ENCODE measurements at regions not wholly inside any gene's neighbourhood (a gene's known extent, or its start where the extent isn't known, plus 50 kb on each side); places are given as distances from the start of the nearest gene placed in this dataset.

DNA sequence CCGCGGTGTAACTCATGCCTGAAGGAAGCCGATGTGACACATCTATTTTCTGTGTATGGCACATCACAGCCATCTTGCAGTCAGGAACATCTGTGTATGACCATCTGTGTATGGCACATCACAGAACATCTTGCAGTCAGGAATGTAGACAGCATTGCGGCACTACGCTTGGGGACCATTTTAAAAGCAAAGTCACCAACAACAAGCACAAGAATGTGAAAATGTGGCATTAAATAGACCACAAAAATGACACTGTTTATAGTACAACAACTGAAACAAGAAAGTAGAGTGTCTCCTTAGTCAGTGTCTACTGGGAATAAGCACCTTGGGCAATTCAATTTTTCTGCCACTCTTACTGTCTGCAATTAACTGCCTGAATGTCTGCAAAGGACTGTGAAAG lies 124.4 kb downstream of the HGF start:
- TF ChIP-seq CTCF (conservative IDR thresholded peaks at IDR 0.05 in 1 of 2, IDR thresholded peaks at IDR 0.05 in 1 of 2; ENCODE audit: low read depth in 1 of 2, low read length in 2 of 2) (no peak), EZH2 (IDR thresholded peaks at IDR 0.05; ENCODE audit: low read length, missing control alignments) (no peak)

Measured in fibroblast of lung (primary cell).